ENCODE measurements at regions not wholly inside any gene's neighbourhood (a gene's known extent, or its start where the extent isn't known, plus 50 kb on each side); places are given as distances from the start of the nearest gene placed in this dataset.

- TF ChIP-seq, protein P1, sequence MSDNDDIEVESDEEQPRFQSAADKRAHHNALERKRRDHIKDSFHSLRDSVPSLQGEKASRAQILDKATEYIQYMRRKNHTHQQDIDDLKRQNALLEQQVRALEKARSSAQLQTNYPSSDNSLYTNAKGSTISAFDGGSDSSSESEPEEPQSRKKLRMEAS (IDR thresholded peaks at IDR 0.05) = no peak
- TF ChIP-seq EP300 (IDR thresholded peaks at IDR 0.05; ENCODE audit: borderline replicate concordance) = no peak
- TF ChIP-seq, protein P2, sequence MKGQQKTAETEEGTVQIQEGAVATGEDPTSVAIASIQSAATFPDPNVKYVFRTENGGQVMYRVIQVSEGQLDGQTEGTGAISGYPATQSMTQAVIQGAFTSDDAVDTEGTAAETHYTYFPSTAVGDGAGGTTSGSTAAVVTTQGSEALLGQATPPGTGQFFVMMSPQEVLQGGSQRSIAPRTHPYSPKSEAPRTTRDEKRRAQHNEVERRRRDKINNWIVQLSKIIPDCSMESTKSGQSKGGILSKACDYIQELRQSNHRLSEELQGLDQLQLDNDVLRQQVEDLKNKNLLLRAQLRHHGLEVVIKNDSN (IDR thresholded peaks at IDR 0.05) = no peak
Observed at GRCh38 chr2:66236067-66236685, 198.7 kb upstream of the MEIS1 start.
